ENCODE measurements at regions not wholly inside any gene's neighbourhood (a gene's known extent, or its start where the extent isn't known, plus 50 kb on each side); places are given as distances from the start of the nearest gene placed in this dataset.

GRCh38 chr10:88028072-88028471 is 164.6 kb downstream of the PTEN start:
- TF ChIP-seq CTCF (IDR thresholded peaks at IDR 0.05; ENCODE audit: low read depth, low read length, poor library complexity, severe bottlenecking) (no peak), EZH2phosphoT487 (IDR thresholded peaks at IDR 0.05; ENCODE audit: borderline replicate concordance, low read length) (no peak)

All from DOHH2 (cell line).